Trophoblast cell (in vitro differentiated cells and primary cell): ENCODE measurements at regions not wholly inside any gene's neighbourhood (a gene's known extent, or its start where the extent isn't known, plus 50 kb on each side); places are given as distances from the start of the nearest gene placed in this dataset.

Experiments
- DNase-seq, 2 donors: peaks; one replicate each; pipeline ENCODE4 v3.0.0-alpha.2; 2016
- H2AFZ ChIP-seq: 2 replicates; pipeline ENCODE4 v1.6.1; 2013; ENCODE audit warnings: low read length, moderate library complexity, mild to moderate bottlenecking; ENCODE audit not compliant: insufficient read depth, poor library complexity
- H2AK5ac ChIP-seq: 2 replicates; pipeline ENCODE4 v1.6.1; 2013; ENCODE audit warnings: mild to moderate bottlenecking, low read length
- H2BK120ac ChIP-seq: 2 replicates; pipeline ENCODE4 v1.6.1; 2013; ENCODE audit warnings: low read length, mild to moderate bottlenecking, moderate library complexity; ENCODE audit not compliant: insufficient read depth, poor library complexity
- H2BK12ac ChIP-seq: 2 replicates; pipeline ENCODE4 v1.6.1; 2013; ENCODE audit warnings: mild to moderate bottlenecking, low read length, moderate library complexity
- H2BK5ac ChIP-seq: 2 replicates; pipeline ENCODE4 v1.6.1; 2013; ENCODE audit warnings: low read length, low read depth, moderate library complexity, mild to moderate bottlenecking; ENCODE audit not compliant: poor library complexity
- H3K14ac ChIP-seq: 2 replicates; pipeline ENCODE4 v1.6.1; 2013; ENCODE audit warnings: mild to moderate bottlenecking, low read length
- H3K18ac ChIP-seq: 2 replicates; pipeline ENCODE4 v1.6.1; 2013; ENCODE audit warnings: mild to moderate bottlenecking, low read length
- H3K23ac ChIP-seq: 2 replicates; pipeline ENCODE4 v1.6.1; 2013; ENCODE audit warnings: low read length
- H3K27ac ChIP-seq: 2 replicates; pipeline ENCODE4 v1.5.1; 2013; ENCODE audit warnings: low read depth, mild to moderate bottlenecking, inconsistent platforms, low read length, moderate library complexity
- H3K27me3 ChIP-seq: 2 replicates; pipeline ENCODE4 v1.6.1; 2013; ENCODE audit warnings: inconsistent platforms, mild to moderate bottlenecking, low read length, moderate library complexity; ENCODE audit not compliant: insufficient read depth
- H3K36me3 ChIP-seq, 2 experiments: 1 replicate in 1 of 2; 2 replicates in 1 of 2; pipeline ENCODE4 v1.6.1; 2013; ENCODE audit warnings: low read length in 2 of 2, mild to moderate bottlenecking in 2 of 2, moderate library complexity in 1 of 2; ENCODE audit not compliant: insufficient read depth in 2 of 2, control insufficient read depth in 1 of 2
- H3K4ac ChIP-seq: 2 replicates; pipeline ENCODE4 v1.6.1; 2013; ENCODE audit warnings: low read depth, mild to moderate bottlenecking, low read length, moderate library complexity
- H3K4me1 ChIP-seq, 2 experiments: 1 replicate in 1 of 2; 2 replicates in 1 of 2; pipeline ENCODE4 v1.6.1; 2013; ENCODE audit warnings: low read length in 2 of 2, mild to moderate bottlenecking in 2 of 2, moderate library complexity in 1 of 2; ENCODE audit not compliant: insufficient read depth in 2 of 2, control insufficient read depth in 1 of 2
- H3K4me2 ChIP-seq: 2 replicates; pipeline ENCODE4 v1.6.1; 2013; ENCODE audit warnings: inconsistent platforms, mild to moderate bottlenecking, low read length, moderate library complexity
- H3K4me3 ChIP-seq: 2 replicates; pipeline ENCODE4 v1.5.1; 2013; ENCODE audit warnings: mild to moderate bottlenecking, low read depth, low read length, inconsistent platforms
- H3K79me1 ChIP-seq: one replicate; pipeline ENCODE4 v1.6.1; 2013; ENCODE audit warnings: low read length
- H3K79me2 ChIP-seq: 2 replicates; pipeline ENCODE4 v1.6.1; 2013; ENCODE audit warnings: low read length, mild to moderate bottlenecking; ENCODE audit not compliant: control insufficient read depth, insufficient read depth, poor library complexity
- H3K9ac ChIP-seq: 2 replicates; pipeline ENCODE4 v1.6.1; 2013; ENCODE audit warnings: mild to moderate bottlenecking, low read length
- H3K9me3 ChIP-seq: 2 replicates; pipeline ENCODE4 v1.6.1; 2013; ENCODE audit warnings: low read depth, mild to moderate bottlenecking, control low read depth, inconsistent platforms, low read length; ENCODE audit not compliant: insufficient read depth
- H4K12ac ChIP-seq: 2 replicates; pipeline ENCODE4 v1.6.1; 2013; ENCODE audit warnings: low read depth, mild to moderate bottlenecking, low read length, moderate library complexity
- H4K8ac ChIP-seq: 2 replicates; pipeline ENCODE4 v1.6.1; 2013; ENCODE audit warnings: low read depth, mild to moderate bottlenecking, low read length, moderate library complexity
- H4K91ac ChIP-seq: one replicate; pipeline ENCODE4 v1.6.1; 2013; ENCODE audit warnings: low read depth, mild to moderate bottlenecking, low read length, moderate library complexity
- WGBS: extraction: QIAGEN DNeasy Blood & Tissue Kit; methylation state at CpG from one replicate; pipeline ENCODE4 v1.1.7; 2013; ENCODE audit warnings: missing lambda C conversion rate; ENCODE audit not compliant: insufficient read length, insufficient coverage; ENCODE audit errors: extremely low coverage; 5-methylcytosine and 5-hydroxymethylcytosine counted together

DNA sequence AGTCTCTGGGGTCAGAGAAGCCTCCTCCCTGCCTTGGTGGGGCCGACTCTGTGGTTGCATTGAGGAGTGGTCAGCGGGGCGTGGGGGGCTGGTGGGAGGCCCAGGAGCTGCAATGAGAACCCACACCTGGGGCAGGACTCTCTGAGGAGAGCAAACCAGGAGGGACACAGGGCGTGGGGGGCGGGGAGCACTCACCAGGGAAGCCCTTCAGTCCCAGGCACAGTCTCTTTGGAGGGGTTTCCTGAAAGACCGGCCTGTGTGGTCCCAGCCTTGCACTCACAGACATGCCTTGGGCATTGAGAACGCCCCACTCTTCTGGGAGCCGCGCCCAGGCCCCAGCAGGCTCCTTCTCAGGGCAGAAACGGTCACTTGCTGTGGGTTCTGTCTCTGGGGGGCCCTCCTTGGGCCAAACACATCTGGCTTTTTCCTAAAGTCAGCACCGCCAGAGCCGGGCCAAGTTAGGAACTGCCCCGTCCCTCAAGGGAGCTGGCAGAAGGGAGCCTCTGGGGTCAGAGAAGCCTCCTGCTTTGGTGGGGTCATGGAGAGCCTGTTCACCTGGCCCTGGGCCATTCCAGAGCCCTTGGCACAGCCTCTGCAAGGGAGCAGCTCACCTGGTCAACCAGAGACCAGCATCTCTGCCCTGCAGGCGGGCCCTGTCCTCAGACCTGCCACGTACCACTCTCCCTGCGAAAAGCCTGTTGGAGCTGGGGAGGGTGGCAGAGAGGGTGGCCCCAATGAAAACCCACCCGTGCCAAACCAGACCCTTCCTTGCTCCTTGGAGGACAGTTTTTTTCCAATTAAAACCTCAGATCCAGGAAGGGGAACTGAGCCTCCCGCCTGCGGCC, 59.9 kb upstream of the TTC34 start:
- Histone ChIP-seq H3K14ac (no peak overlapping the region), H3K4me1 (no peaks in the 10 kb centered on the region), H3K27ac (no peak overlapping the region), H3K79me2 (no peaks in the 10 kb centered on the region), H3K4ac (no peak overlapping the region), H4K12ac (no peak overlapping the region), H4K8ac (no peak overlapping the region), H2BK120ac (no peak overlapping the region), H3K18ac (no peak overlapping the region), H2BK12ac (no peak overlapping the region), H3K9me3 (peaks cover 55% of the 10 kb centered on the region), H3K36me3 (no peaks in the 10 kb centered on the region), H2BK5ac (no peak overlapping the region), H3K27me3 (no peaks in the 10 kb centered on the region), H3K79me1 (no peaks in the 10 kb centered on the region), H3K23ac (no peak overlapping the region), H3K9ac (no peak overlapping the region), H4K91ac (no peak overlapping the region), H3K4me2 (no peak overlapping the region), H3K4me3 (no peak overlapping the region), H2AK5ac (no peak overlapping the region), H2AFZ (no peak overlapping the region)
- DNase-seq = no peak
- no CpG with 5 or more reads among the region's 19 CpGs for WGBS

- no peak overlapping the region for H2BK120ac ChIP-seq
- no peak overlapping the region for H2BK12ac ChIP-seq
- no peak overlapping the region for H4K91ac ChIP-seq
- H3K23ac ChIP-seq = no peak overlapping the region
- no peak overlapping the region for H4K12ac ChIP-seq
- H3K18ac ChIP-seq = no peak overlapping the region
- WGBS = no CpG with 5 or more reads among the region's 35 CpGs
- no peak overlapping the region for H3K4ac ChIP-seq
- H3K9ac ChIP-seq = no peak overlapping the region
- no peak overlapping the region for H3K27ac ChIP-seq
- H3K4me1 ChIP-seq = no peaks in the 10 kb centered on the region
- no peak overlapping the region for H2AK5ac ChIP-seq
- H3K79me1 ChIP-seq = no peaks in the 10 kb centered on the region
- no peak overlapping the region for H2AFZ ChIP-seq
- H3K36me3 ChIP-seq = no peaks in the 10 kb centered on the region
- no peaks in the 10 kb centered on the region for H3K27me3 ChIP-seq
- DNase-seq = no peak
- H3K9me3 ChIP-seq = peaks cover 55% of the 10 kb centered on the region
- no peak overlapping the region for H3K4me2 ChIP-seq
- no peak overlapping the region for H2BK5ac ChIP-seq
- no peak overlapping the region for H4K8ac ChIP-seq
- H3K79me2 ChIP-seq = no peaks in the 10 kb centered on the region
- no peak overlapping the region for H3K14ac ChIP-seq
- no peak overlapping the region for H3K4me3 ChIP-seq
Observed at GRCh38 chr1:2861988-2862813, 60.7 kb upstream of the TTC34 start.

DNA sequence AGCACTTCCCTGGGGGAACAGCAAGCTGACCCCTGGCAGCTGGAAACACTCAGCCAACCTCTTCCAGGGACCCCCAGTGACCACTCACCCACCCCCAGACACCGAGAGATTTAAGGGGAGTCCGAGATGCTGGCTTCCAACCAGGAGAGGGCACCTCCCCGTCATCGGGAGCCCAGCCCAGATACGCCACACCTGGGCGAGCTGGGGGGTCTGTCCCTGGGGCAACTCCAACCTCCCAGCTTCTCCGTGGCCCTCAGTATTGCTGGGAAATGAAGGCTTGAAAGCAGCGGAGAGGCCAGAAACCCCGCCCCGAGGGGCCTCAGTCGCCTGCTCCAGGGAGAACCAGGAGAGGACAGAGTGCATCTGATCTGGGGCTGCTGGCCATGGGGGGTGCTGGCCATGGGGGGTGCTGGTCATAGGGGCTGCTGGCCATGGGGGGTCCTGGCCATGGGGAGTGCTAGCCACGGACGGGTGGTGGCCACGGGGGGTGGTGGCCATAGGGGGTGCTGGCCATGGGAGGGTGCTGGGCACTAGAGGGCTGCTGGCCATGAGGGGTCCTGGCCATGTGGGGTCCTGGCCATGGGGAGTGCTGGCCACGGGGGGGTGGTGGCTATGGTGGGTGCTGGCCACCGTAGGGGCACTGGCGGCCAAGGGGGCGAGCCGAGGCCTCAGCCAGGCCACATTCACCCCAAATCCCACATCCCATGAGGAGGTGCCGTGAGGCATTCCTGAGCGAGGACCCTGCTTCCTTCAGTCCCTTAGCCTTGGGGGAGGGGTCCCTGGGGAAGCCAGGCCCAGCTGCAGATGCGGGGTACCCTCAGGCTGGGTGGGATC, 61.5 kb upstream of the TTC34 start:
- Histone ChIP-seq H3K4me3 (no peak overlapping the region), H3K4me1 (no peaks in the 10 kb centered on the region), H2BK5ac (no peak overlapping the region), H3K9me3 (peaks cover 50% of the 10 kb centered on the region), H2BK12ac (no peak overlapping the region), H2AFZ (no peak overlapping the region), H3K23ac (no peak overlapping the region), H4K8ac (no peak overlapping the region), H3K79me1 (no peaks in the 10 kb centered on the region), H4K12ac (no peak overlapping the region), H2AK5ac (no peak overlapping the region), H3K79me2 (no peaks in the 10 kb centered on the region), H4K91ac (no peak overlapping the region), H2BK120ac (no peak overlapping the region), H3K14ac (no peak overlapping the region), H3K27ac (no peak overlapping the region), H3K4me2 (no peak overlapping the region), H3K18ac (no peak overlapping the region), H3K9ac (no peak overlapping the region), H3K36me3 (no peaks in the 10 kb centered on the region), H3K27me3 (no peaks in the 10 kb centered on the region), H3K4ac (no peak overlapping the region)
- no peak for DNase-seq
- no CpG with 5 or more reads among the region's 22 CpGs for WGBS

GRCh38 chr1:2863648-2863963, 62.1 kb upstream of the TTC34 start:
- Histone ChIP-seq H3K27me3 (no peaks in the 10 kb centered on the region), H3K18ac (no peak overlapping the region), H4K91ac (no peak overlapping the region), H3K79me1 (no peaks in the 10 kb centered on the region), H2AFZ (no peak overlapping the region), H2BK12ac (no peak overlapping the region), H4K8ac (no peak overlapping the region), H3K14ac (no peak overlapping the region), H3K79me2 (no peaks in the 10 kb centered on the region), H3K4me3 (no peak overlapping the region), H3K9ac (no peak overlapping the region), H3K23ac (no peak overlapping the region), H3K4me1 (no peaks in the 10 kb centered on the region), H3K9me3 (peaks cover 47% of the 10 kb centered on the region), H3K36me3 (no peaks in the 10 kb centered on the region), H2AK5ac (no peak overlapping the region), H2BK5ac (no peak overlapping the region), H3K4ac (no peak overlapping the region), H2BK120ac (no peak overlapping the region), H4K12ac (no peak overlapping the region), H3K27ac (no peak overlapping the region), H3K4me2 (no peak overlapping the region)
- no peak for DNase-seq
- no CpG with 5 or more reads among the region's 12 CpGs for WGBS
